Thoracic aorta (tissue), 2 donors: ENCODE measurements at regions not wholly inside any gene's neighbourhood (a gene's known extent, or its start where the extent isn't known, plus 50 kb on each side); places are given as distances from the start of the nearest gene placed in this dataset.

Source experiments
- ATAC-seq: fragments of 150-250 bp; one replicate; pipeline ENCODE4 v1.8.0; 2017; ENCODE audit warnings: low read depth; ENCODE audit not compliant: insufficient number of reproducible peaks, low FRiP score
- DNase-seq: peaks from one replicate; pipeline ENCODE4 v3.0.0-alpha.2; 2020; ENCODE audit warnings: low spot score
- H3K27ac ChIP-seq, 2 donors: fragments of 200-600 bp; sonication (generic); 1 replicate in 1 of 2; 2 replicates in 1 of 2; pipeline ENCODE4 v1.5.1; 2016; ENCODE audit warnings: mild to moderate bottlenecking in 2 of 2, moderate library complexity in 2 of 2
- H3K27me3 ChIP-seq: fragments of 200-600 bp; sonication (generic); replicated peaks from 2 replicates; pipeline ENCODE4 v1.6.0; 2016; ENCODE audit warnings: mild to moderate bottlenecking; ENCODE audit not compliant: insufficient read depth
- H3K36me3 ChIP-seq: fragments of 200-600 bp; sonication (generic); one replicate; pipeline ENCODE4 v1.5.1; 2016
- H3K4me1 ChIP-seq, 2 donors: fragments of 200-600 bp; sonication (generic); 1 replicate in 1 of 2; 2 replicates in 1 of 2; pipeline versions ENCODE4 v1.5.1 to v1.6.0; 2016; ENCODE audit warnings: low read depth in 2 of 2, mild to moderate bottlenecking in 1 of 2; ENCODE audit not compliant: control insufficient read depth in 1 of 2
- H3K4me3 ChIP-seq: fragments of 200-600 bp; sonication (generic); 2 replicates; pipeline ENCODE4 v1.5.1; 2016; ENCODE audit warnings: mild to moderate bottlenecking
- H3K9me3 ChIP-seq: fragments of 200-600 bp; sonication (generic); 2 replicates; pipeline ENCODE4 v1.5.1; 2016
- CTCF ChIP-seq: fragments of 200-600 bp; sonication (generic); IDR thresholded peaks from one replicate; pipeline ENCODE4 v1.5.1; 2019; ENCODE audit warnings: antibody characterized with exemption

- ATAC-seq (no peak), DNase-seq (no peak)
- H3K4me3 ChIP-seq: no peak overlapping the region
- TF ChIP-seq CTCF: no peak
- peaks cover 7 to 22% of the 10 kb centered on the region in 2 donors for H3K4me1 ChIP-seq
- no peaks in the 10 kb centered on the region for H3K9me3 ChIP-seq
- H3K27me3 ChIP-seq: no peaks in the 10 kb centered on the region
- H3K36me3 ChIP-seq: no peaks in the 10 kb centered on the region
- no peak overlapping the region for H3K27ac ChIP-seq
Observed at GRCh38 chr3:148641722-148642121, 56.0 kb upstream of the AGTR1 start.

- ATAC-seq: no peak
- no peaks in the 10 kb centered on the region for H3K36me3 ChIP-seq
- H3K27me3 ChIP-seq: no peaks in the 10 kb centered on the region
- no peak for DNase-seq
- peaks cover 7 to 22% of the 10 kb centered on the region in 2 donors for H3K4me1 ChIP-seq
- H3K27ac ChIP-seq: peak overlapping the region in 1 of 2 donors; percentile 69
- no peak overlapping the region for H3K4me3 ChIP-seq
- no peaks in the 10 kb centered on the region for H3K9me3 ChIP-seq
- no peak for TF ChIP-seq CTCF
Observed at GRCh38 chr3:148642214-148642613, 55.5 kb upstream of the AGTR1 start.

- Histone ChIP-seq H3K9me3 (no peaks in the 10 kb centered on the region), H3K27ac (peak overlapping the region in 1 of 2 donors; percentile 69), H3K4me3 (no peak overlapping the region), H3K27me3 (no peaks in the 10 kb centered on the region), H3K4me1 (peaks cover 7 to 22% of the 10 kb centered on the region in 2 donors), H3K36me3 (no peaks in the 10 kb centered on the region)
- TF ChIP-seq CTCF: no peak
- DNase-seq: no peak
- no peak for ATAC-seq
Observed at GRCh38 chr3:148642616-148643015, 55.1 kb upstream of the AGTR1 start.

- DNase-seq (no peak), ATAC-seq (peak; percentile 79)
- H3K27me3 ChIP-seq: no peaks in the 10 kb centered on the region
- H3K4me3 ChIP-seq: no peak overlapping the region
- peak overlapping the region; percentile 48 to 69 for H3K27ac ChIP-seq
- no peaks in the 10 kb centered on the region for H3K9me3 ChIP-seq
- TF ChIP-seq CTCF: no peak
- no peaks in the 10 kb centered on the region for H3K36me3 ChIP-seq
- H3K4me1 ChIP-seq: peaks cover 11 to 27% of the 10 kb centered on the region in 2 donors
Observed at GRCh38 chr3:148643389-148643840, 54.3 kb upstream of the AGTR1 start.

GRCh38 chr3:148646126-148646665, 51.5 kb upstream of the AGTR1 start:
- no peak for TF ChIP-seq CTCF
- Histone ChIP-seq H3K4me3 (no peak overlapping the region), H3K4me1 (peaks cover 23 to 49% of the 10 kb centered on the region in 2 donors), H3K27me3 (no peaks in the 10 kb centered on the region), H3K27ac (no peak overlapping the region), H3K9me3 (no peaks in the 10 kb centered on the region), H3K36me3 (no peaks in the 10 kb centered on the region)
- no peak for DNase-seq
- ATAC-seq: no peak
